PC-3 (cell line): ENCODE measurements at regions not wholly inside any gene's neighbourhood (a gene's known extent, or its start where the extent isn't known, plus 50 kb on each side); places are given as distances from the start of the nearest gene placed in this dataset.

Source experiments
- CTCF ChIP-seq: fragments of 300-600 bp; sonication (generic); conservative IDR thresholded peaks from 2 replicates; pipeline ENCODE4 v1.5.1; 2017; ENCODE audit warnings: antibody characterized with exemption, low read depth, mild to moderate bottlenecking, low read length
- EZH2 ChIP-seq: fragments of 300-600 bp; sonication (generic); IDR thresholded peaks from one replicate; pipeline ENCODE4 v1.6.1; 2017; ENCODE audit warnings: antibody characterized with exemption, mild to moderate bottlenecking, low read length; ENCODE audit not compliant: unreplicated experiment

GRCh38 chr7:19944363-19945120 is 171.1 kb upstream of the TMEM196 start:
- TF ChIP-seq EZH2 (no peak), CTCF (no peak)
